ENCODE measurements at regions not wholly inside any gene's neighbourhood (a gene's known extent, or its start where the extent isn't known, plus 50 kb on each side); places are given as distances from the start of the nearest gene placed in this dataset.

DNA sequence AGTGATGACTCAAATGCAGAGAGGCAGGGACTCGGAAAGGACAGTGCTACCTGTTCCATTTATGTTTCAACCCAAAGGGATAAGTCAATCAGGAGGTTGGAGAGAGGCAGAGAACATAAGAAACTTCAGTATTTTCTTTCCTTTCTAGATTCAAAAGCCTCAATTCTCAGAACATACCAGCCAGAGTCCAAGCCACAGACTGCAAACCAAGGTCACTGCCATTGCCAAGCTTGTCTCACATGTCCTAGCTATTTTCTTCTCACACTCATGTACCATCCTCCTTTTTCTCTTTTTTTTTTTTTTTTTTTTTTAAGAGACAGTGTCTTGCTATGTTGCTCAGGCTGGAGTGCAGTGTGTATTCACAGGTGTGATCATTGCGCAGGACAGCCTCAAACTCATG lies 111.7 kb upstream of the AKIP1 start:
- no peak for DNase-seq (ENCODE audit: low read depth)

DNA sequence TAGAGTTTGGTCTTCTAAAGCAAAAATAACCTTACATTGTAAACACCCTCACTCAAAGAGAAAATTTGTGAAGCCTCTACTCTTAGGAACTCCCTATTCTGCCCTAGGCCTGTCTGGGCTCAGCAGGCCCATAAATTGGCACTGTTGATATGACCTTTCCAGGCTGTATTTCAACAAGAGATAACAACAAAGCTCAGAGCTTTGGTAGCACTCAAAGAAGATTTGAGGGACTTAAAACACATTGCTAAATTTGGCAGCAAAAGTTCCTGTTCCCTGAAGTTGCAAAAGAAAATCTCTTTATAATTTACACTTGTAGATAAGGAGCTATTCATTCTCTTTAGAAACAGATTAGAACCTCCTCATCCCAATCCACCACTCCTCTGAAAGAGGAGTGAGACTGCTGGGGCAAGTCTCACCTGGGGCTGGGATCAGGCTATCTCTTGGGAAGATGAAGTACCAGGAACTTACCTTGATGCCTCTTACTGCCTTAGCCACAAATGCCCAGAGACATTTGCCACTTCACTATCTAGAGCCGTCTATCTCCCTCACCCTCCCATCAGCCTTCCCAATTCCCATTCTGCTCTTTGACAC lies 110.4 kb upstream of the AKIP1 start:
- DNase-seq (ENCODE audit: low read depth) = no peak

- DNase-seq (ENCODE audit: low read depth) = no peak
These were observed 109.9 kb upstream of the AKIP1 start for GRCh38 chr11:8801121-8801520.

DNA sequence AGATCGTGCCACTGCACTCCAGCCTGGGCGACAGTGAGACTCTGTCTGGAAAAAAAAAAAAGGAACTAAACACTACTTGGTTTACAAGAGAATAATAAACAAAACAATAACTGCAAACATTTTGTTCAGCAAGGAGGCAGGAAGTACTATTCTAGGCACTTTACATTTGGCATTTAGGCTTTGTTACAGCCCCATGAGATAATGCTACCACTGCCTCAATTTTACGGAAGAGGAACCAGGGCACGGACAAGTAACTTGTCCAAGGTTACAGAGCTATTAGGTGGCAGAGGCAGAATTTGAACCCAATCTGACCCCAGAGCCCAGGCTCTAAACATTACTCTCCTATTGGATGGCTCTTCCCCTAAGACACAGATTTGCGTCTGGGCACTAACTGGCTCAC lies 108.7 kb upstream of the AKIP1 start:
- no peak for DNase-seq (ENCODE audit: low read depth)

- DNase-seq (ENCODE audit: low read depth) = no peak
These were observed 107.0 kb upstream of the AKIP1 start for GRCh38 chr11:8803973-8804372.

GRCh38 chr11:8805296-8805695 lies 105.7 kb upstream of the AKIP1 start:
- DNase-seq (ENCODE audit: low read depth) = no peak

GRCh38 chr11:8806974-8807373 lies 104.0 kb upstream of the AKIP1 start:
- DNase-seq (ENCODE audit: low read depth) = no peak

DNA sequence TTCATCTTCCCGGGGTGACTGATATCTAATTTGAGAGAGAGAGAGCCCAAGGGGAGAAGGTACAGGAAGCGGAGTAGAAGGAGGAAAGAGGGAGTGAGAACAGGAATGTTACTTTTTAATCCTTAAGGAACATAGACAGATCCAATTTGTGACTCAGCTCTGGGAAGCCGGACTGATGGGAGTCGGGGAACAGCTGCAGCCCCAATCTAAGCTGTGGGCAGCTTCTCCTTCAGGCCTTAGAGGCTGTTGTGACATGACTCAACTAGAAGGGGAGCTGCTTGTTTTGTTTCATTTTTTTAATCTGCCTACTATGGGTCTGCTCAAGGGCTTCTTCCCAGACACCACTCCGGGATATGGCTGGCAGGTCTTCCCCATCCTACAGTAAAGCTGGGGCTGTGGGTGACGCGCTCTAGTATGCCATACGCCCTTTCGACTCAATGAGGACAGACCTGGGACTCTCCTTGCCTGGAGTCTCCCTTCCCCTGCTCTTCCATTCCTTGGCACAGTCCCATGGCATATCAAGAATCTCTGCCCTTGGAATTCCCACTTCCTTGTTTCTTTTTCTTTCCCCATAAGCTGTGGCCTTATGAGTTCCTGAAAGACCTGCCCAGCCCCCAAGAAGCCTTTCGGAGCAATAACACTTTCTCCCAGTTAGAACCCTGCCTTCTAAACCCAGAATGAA lies 103.3 kb upstream of the AKIP1 start:
- no peak for DNase-seq (ENCODE audit: low read depth)

DNA sequence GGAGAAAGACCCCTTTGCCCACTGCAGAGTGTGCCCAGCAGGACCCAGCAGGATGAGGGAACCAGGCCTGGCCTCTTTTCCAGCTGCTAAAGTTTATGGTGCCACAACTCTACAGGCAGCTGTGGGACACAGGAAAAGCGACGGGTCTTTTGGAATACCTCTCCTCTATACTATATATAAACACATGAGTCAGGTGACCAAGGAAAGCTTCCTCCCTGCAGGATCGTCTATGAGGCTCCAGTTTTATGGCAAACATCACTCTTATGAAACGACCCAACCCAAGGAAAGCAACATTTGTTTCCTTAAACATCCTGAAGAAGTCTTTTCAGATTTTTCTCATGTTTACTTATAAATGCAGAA lies 102.8 kb upstream of the AKIP1 start:
- no peak for DNase-seq (ENCODE audit: low read depth)

DNA sequence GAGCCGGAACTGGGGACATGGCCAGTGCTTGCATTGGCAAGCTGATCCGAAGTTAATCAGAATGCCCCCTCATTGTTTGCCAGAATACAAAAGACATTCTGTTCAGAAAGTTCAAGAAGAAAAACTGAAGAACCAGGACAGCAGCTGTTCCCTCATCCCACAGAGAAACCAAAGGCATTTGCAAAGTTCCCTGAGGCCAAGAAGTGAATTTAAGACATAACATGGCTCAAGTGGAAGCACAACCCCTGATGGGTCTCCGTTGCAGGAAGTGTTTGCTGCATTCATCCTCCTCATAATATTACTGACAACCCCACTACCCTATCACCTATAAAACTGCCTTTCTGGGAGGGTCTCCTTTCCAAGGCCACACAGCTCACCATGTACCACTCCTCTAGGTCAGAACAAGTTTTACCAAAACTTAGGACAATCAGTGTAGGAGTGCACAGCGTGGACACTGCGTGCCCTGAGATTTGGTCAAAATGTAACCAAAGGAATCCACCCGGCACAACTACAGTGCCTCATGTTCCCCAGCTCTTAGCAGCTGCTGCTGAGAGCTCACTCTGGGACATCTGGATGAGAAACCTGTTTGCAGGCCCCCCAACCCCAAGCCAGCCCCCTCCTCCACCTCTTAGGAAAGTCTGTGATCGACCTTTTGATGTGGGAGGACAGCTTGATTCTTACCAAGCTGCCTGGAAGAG lies 101.6 kb upstream of the AKIP1 start:
- DNase-seq (ENCODE audit: low read depth) = no peak

- DNase-seq (ENCODE audit: low read depth) = no peak
These were observed 101.0 kb upstream of the AKIP1 start for GRCh38 chr11:8809939-8810539.

DNA sequence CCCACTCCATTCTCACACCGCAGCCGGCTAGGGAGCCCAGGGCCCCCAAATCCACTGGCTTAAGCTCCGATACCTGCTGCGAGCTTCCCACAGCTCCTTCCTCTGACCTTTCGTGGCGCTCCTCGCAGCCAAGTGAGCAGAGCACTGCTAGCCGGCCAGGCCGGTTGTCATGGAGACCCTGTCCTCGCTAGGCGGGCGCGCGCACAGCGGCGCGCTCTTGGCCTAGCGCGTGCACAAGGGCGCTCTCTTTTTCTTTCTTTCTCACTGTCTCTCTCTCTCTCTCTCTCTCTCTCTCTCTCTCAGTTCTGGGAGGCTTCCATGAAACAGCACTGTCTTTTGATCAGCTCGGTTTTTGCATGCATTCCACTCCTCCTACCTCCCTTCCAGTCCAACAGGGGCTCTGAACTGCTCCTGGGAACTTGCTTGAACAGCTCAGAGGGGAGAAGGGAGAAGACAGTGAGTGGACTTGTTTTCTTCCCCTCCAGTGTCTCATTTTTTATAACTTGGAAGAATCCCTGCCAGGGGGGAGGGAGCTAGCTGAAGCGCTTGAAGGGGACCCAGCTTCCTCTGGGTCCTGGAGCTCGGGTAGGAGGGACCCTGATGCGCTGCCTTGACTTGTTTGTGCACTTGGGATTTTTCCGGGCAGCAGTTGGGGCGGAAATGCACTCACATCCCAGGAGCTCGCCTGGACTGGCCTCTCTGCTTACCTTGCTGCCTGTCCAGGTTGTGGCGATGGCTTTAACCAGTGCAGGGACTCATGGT lies 100.3 kb upstream of the AKIP1 start:
- no peak for DNase-seq (ENCODE audit: low read depth)

DNA sequence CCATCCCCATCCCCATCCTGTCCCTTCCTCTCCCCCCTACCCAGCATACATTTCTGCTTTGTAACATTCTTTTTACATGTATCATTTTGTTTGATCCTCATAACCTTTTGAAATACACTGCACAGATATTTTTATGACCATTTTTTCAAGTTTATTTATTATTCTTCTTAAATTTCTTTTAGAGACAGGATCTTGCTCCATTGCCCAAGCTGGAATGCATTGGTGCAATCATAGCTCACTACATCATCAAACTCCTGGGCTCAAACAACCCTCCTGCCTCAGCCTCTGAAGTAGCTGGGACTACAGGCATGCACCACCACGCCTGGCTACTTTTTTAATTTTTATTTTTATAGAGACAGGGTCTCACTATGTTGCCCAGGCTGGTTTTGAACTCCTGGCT lies 99.4 kb upstream of the AKIP1 start:
- DNase-seq (ENCODE audit: low read depth) = no peak

GRCh38 chr11:8812438-8812837 lies 98.6 kb upstream of the AKIP1 start:
- DNase-seq (ENCODE audit: low read depth) = no peak

DNA sequence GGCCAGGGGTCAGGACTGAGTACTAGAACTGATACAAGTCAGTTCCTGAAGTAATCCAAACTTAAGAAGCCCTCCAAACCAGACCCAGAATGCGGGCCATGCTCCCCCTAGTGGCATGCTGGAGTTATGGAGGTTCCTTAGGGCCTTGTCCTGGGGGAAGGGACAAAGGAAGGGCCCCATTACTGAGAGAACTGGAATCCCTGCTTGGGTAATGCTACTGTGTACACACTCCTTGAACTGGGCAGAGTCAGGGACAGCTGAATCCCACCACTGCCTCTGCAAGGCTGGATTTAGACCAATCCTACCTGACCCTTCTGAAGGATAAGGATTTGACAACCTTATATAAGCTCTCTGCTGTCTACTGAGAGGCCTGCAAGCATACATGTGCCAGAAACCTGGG lies 97.3 kb upstream of the AKIP1 start:
- DNase-seq (ENCODE audit: low read depth) = no peak

DNA sequence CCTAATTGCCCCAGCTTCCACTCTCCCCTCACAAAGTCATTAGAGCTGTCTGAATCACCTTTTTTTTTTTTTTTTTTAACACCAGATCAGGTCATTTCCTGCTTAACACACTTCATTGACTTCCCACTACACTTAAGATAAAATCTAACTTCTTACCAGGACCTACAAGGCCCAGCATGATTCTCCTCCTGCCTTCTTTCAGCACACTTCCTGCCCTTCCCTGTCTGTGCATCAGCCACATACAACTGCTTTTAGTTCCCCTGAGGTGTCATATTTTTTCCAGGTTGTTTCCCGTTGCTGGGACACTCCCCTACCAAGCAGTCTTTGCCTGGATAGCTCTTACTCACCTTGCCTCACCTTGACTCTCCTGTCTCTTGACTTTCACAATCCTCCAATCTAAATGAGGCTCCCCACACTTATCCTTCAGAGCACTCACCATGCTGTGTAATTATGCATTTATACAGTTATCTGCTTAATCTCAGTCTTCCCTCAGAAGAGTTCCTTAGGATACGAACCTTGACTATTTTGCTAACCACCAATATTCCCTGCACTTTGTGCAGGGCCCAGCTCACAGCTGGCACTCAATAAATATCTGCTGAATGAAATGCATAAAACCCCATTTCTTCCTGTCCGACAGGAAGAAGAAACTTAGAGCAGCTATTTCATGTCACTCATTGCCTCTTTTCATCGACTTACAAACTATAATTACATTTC lies 96.6 kb upstream of the AKIP1 start:
- DNase-seq (ENCODE audit: low read depth) = no peak

DNA sequence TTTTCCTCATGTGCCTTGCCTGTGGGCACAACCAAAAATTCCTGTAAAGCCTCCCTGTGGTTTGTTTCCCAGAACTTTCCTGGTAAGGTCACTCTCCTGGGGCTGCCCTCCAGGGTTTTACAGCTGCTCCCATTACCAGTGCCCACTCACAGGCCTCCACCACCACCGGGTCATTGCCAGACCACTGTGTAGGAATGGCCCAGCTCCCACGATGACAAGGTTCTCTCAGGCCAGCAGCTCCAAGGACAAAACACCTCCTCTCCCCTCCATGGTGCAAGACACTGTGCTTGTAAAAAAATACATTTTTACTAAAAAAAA lies 96.1 kb upstream of the AKIP1 start:
- DNase-seq (ENCODE audit: low read depth) = no peak

DNA sequence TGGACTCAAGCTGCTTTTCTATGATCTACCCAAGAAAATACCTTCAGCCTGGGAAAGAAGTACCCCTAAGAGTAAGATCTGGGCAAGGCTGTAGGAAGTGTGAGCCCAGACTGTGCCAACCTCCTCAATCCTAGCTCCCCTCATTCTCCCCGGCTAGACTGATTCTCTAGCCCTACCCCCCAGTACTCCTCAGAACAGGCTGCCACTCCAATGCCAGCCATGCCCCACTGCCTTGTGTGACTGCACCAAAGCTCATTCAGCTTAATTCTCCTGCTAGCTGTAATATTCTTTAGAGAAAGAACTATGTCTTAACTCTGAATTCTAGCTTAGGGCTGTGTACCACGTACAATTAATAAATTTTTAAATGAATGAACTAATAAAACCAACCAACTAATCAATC lies 92.6 kb upstream of the AKIP1 start:
- DNase-seq (ENCODE audit: low read depth) = no peak

- DNase-seq (ENCODE audit: low read depth) = no peak
These were observed 90.6 kb upstream of the AKIP1 start for GRCh38 chr11:8820401-8820800.

DNA sequence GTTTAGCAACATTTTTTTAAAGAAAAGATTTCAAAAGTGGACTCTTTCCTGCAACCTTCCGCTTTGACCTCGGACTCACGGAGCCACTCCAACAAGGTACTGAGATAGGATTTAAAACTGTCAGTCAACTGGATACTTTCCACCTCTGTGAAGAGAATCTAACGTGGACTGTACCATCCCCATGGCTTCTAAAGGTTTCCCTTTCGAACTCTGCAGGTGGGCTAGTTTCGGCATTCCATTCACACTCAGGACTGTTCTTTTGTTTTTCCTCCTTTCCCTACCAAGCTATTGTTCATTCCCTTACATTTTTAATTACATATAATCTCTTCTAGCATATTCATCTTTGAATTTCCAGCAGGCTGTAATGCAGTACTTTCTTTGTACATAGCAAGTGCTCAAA lies 88.5 kb upstream of the AKIP1 start:
- no peak for DNase-seq (ENCODE audit: low read depth)

DNA sequence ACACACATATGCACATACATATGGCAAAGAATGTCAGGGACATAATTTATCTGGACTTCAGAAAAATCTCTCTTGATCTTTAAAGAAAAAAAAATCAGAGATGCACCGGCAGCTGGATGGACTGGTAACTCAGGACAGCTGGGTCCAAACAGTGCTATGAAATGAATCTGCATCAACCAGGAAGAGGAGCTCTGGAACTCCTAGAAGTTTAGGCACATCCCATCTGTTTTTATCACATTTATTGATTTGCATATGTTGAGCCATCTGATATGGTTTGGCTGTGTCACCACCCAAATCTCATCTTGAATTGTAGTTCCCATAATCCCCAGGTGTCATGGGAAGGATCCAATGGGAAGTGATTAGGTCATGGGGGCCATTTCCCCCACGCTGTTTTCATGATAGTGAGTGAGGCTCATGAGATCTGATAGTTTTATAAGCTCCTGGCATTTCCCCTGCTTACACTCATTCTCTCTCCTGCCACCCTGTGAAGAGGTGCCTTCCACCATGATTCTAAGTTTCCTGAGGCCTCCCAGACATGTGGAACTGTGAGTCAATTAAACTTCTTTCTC lies 87.7 kb upstream of the AKIP1 start:
- no peak for DNase-seq (ENCODE audit: low read depth)
